ENCODE measurements at regions not wholly inside any gene's neighbourhood (a gene's known extent, or its start where the extent isn't known, plus 50 kb on each side); places are given as distances from the start of the nearest gene placed in this dataset.

DNA sequence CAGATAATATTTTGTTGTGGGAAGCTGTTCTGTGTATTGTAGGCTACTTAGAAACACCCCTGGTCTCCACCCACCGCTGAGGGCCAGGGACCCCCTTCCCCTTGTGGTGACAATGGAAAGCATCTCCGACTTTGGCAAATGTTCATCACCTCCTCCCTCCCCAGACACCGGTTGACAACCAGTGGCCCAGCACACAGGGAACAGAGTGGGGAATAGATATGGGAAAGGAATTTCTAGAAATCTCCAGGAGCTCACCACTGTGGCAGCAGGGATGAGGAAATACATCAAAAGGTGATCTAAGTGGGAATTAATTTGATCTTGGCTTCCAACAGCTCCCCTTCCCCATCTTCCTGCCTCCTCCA is 257.3 kb upstream of the FOXQ1 start:
- DNase-seq: no peak

DNA sequence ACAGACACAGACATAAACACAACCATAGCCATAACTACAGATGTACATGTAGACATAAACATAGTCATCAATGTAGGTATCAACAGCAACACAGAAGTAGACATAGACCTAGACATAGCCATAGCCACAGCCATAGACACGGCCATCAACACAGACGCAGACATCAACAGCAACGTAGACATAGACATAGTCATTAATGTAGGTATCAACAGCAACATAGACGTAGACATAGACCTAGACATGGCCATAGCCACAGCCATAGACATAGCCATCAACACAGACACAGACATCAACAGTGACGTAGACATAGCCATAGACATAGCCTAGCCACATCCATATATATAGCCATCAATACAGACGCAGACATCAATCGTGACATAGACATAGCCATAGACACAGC is 258.3 kb upstream of the FOXQ1 start:
- DNase-seq: no peak

DNA sequence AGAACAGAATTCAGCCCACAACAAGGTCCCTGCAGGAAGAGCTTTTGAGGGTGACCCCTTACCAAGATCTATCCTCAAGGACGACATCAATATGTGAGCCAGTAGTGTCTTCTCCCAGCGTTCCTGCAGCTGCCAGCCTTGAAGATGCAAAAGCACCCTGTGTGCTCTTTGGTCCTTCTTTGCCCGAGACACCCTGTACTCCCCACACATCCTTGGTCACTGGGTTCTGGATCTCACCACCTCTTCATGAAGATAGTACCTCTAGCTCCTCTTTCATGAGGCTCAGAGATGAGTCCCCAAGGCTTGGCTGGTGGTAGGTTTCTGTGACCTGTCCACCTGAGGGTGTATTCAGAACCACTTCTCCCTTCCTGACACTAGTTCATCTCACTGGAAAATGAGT is 259.6 kb upstream of the FOXQ1 start:
- no peak for DNase-seq

GRCh38 chr6:1049900-1050299 is 262.0 kb upstream of the FOXQ1 start:
- no peak for DNase-seq

- DNase-seq: no peak
Measured at GRCh38 chr6:1049170-1049569, 262.7 kb upstream of the FOXQ1 start.

DNA sequence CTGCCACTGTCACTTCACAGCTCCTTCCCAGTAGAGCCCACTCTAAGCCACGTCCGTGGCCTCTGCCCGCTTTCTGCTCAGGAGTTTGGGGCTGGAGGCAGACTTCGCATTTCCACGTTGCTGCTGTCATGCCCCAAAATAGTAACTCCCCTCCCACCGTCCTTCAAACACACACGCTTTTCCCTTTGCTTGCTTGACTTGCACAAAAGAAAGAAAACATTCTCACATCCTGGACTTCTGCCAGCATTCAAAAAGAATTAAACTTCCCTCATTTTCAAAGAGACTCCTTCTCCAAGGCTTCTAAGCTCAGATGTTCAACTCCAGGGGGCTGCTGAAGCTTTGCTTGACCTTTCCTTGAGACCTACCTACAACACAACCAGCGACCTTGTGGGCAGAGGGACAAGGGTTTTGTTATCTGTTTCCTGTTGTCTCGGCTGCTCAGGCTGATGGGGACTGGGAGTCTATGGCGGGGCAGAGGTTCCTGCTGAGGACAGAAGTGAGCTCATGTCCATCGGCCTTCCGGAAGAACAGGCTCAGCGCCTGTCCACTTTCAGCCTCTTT is 263.8 kb upstream of the FOXQ1 start:
- DNase-seq: no peak

GRCh38 chr6:1045239-1045638 is 266.7 kb upstream of the FOXQ1 start:
- no peak for DNase-seq

- no peak for DNase-seq
Measured at GRCh38 chr6:1044040-1044836, 267.7 kb upstream of the FOXQ1 start.

GRCh38 chr6:1043458-1043836 is 268.5 kb upstream of the FOXQ1 start:
- DNase-seq: no peak

DNA sequence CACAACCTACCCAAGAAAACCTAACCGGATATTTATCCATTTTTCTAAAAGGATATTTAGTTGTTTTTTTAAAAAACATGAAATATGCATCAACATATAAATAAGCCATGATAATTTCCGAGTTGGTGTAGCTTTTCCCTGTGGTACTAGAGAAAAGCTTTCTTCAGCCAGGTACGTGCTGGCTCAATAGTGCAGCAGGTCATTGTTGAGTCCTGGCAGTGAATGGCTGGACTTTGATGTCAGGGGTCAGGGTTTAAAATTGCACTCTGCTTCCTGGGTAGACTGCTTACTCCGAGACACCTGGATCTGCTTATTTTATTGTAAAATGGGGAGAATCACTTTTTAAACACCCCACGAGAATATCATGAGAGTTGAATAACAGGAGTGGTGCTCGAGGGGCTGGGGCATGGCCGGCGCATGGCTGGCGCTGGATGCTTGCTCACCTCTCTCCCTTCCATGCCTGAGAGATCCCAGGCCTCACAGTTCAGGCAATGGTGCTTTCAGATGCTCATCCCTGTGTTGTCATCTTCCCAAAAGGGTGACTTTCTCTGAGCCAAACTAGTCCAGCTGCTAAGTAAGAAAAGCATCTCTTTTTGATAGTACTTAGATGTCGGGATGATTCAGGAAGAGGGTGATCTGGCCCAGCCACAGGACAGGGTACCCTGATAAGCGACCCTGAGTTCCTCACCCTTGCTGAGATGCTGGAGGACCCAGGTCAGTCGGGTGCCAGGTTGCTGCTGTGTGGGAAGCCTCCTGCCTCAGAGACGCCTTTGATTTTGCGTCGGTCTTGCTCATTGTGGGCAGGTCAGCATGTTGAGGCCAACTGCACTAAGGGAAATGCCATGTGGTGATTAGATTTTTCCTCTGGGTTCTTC is 269.1 kb upstream of the FOXQ1 start:
- DNase-seq: no peak

DNA sequence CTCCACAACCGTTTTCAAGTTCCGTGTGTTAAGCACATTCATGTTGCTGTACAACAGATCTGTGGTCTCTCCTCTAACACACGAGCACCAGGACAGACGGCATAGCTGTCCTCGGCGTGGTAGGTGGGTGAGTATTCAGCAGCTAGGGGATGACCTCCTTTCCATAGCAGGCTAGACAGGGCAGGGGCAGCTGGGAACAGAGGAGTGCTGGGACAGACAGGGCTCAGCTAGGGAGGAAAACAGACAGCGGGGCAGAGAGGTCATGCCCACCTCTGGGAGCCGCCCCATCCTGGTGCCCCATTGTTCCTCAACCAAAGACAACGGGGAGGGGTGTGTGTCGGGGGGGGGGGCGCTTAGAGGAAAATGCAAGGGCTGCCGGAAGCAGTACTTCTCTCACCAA is 271.5 kb upstream of the FOXQ1 start:
- no peak for DNase-seq

- no peak for DNase-seq
Measured at GRCh38 chr6:1039746-1040145, 272.2 kb upstream of the FOXQ1 start.

DNA sequence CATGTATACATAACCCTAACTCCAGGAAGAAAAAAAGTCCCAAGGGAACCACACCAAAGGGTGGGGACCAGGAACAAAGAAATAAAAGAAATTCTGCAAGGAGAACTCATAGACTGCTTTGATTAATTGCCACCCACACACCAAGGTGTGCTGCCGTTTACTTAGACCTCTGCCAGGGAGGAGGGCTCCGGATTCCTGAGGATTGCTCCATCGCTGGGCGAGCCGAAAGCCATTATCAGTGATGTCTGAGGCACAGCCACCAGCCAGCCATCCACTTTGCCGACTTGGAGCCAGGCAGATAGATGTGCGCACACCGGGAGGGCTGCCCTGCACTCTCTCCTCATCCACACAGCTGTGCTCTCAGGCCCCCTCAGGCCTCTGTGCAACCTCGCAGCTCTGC is 272.7 kb upstream of the FOXQ1 start:
- DNase-seq: no peak

- no peak for DNase-seq
Measured at GRCh38 chr6:1037430-1038202, 274.3 kb upstream of the FOXQ1 start.

DNA sequence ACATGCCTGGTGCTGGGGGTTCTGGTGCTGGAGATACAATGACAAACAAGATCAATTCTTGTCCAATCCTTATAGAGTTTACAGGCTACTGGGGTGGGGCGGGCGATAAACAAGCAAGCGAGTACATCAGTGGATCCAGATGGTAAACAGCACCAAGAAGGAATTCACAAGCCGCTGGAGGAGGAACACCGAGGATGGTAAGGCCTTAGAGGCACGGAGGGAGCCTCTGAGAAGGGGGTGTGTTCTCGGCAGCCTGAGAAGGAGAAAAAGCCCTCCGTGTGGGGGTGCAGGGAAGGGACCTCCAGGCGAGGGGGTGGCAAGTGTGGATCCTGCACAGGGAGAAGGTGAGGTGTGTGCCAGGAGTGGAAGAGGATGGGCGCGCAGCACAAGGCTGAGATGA is 276.5 kb upstream of the FOXQ1 start:
- DNase-seq: no peak

GRCh38 chr6:1031720-1032119 is 280.2 kb upstream of the FOXQ1 start:
- no peak for DNase-seq

GRCh38 chr6:1029141-1029540 is 282.8 kb upstream of the FOXQ1 start:
- no peak for DNase-seq

- no peak for DNase-seq
Measured at GRCh38 chr6:1028723-1029122, 283.2 kb upstream of the FOXQ1 start.

DNA sequence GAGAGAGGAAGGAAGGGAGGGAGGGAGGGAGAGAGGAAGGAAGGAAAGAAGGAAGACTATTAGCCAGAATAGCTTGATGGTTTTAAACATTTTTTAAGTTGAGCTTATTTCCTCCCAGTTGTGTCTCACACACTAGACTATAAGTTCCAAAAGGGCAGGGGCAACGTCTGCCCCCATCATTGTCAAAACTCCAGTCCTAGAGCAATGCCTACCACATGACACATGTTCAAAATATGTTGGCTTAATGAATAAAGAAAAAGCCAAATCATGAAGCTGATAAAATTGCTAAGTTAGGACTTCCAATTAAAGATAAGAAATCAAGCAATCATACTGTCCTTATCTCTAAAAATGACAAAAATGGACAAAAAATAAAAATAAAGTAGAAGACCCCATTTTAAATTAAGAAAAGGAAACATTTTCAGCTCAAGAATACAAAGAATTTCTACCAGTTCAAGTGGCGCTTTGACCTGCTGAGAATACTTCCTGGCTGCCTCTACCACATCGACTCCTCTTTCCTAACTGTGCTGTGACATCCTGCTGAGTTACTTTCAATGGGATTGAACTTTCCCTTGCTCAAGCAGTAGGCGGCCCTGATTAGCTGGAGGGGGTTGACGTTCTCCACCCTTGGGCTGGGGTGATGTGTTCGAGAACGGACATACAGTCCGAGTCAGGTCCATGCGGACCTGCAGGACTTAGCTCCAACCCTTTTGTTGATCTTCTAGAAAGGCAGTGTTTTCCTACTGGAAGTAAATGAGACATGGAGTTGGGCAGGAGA is 283.9 kb upstream of the FOXQ1 start:
- no peak for DNase-seq

DNA sequence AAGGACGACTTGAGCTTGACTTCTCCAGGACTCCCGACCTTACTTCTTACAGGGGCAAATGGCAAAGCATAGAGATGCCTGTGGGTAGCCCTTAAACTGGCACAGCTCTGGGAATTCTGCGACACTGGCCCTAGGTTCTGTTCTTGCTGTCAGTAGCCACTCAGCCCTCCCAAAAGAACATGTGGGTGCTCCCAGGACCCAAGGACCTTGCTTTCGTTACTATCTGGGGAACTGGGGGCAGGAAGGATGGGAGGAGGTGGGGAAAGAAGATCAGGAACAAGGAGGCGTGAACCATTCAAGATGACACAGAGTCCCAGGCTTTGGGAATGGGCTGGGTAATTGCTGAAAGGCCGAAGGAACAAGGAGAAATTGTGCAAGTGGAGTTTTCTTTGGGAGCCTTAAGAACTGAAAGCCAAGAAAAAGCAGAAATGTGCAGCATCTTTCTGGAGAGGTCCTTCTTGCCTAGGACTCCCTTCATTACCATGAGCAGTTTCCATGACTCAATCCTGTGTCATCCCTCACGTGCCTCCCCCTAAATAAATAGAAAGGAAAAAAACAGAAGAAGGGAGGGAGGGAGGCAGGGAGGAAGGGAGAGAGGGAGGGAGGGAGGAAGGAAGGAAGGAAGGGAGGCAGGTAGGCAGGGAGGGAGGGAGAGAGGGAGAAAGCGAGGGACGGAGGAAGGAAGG is 284.6 kb upstream of the FOXQ1 start:
- no peak for DNase-seq

DNA sequence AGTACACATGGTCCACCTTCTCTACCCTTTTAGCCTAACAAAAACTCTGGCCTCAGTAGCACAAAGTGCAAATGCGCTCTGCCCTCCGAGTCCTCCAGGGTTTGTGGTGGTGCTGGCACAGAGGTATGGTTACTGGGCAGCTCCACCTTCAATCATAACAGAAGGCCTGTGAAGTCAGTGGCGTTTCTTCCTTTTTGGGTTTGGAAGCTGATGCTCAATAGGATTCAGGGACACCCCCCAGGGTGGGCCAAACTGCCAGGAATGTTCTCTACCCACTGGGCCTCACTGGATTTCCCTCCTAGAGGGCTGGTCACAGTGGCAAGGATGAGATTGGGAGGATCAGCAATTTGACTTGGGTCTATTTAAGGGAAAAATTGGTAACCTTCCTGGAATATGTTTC is 286.1 kb upstream of the FOXQ1 start:
- no peak for DNase-seq

DNA sequence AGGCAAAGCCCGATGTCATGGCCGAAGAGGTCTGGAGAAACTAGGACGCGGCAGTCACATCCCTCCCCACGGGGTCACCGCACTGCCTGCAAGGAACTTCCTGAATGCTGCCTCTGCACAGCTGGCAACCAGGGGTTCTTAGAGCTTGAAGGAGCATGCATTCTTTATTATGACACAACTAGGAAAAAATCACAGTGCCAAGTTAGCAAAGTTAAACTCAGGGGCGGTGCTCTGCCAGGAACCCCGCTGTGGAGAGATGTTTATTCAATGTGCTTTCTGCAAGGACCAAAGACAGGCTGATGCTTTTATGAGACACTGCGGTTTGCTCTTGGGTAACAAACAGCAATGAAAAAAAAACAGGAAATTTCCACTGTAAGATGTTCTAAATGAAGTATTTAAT is 287.3 kb upstream of the FOXQ1 start:
- DNase-seq: no peak

Data from cerebellar nuclear complex (tissue), 1 donor.